Tibial nerve (tissue), 4 donors: ENCODE measurements at regions not wholly inside any gene's neighbourhood (a gene's known extent, or its start where the extent isn't known, plus 50 kb on each side); places are given as distances from the start of the nearest gene placed in this dataset.

ENCODE experiments used
- DNase-seq, 2 donors: peaks; one replicate each; pipeline ENCODE4 v3.0.0-alpha.2; 2019; ENCODE audit warnings: low spot score in 2 of 2
- H3K27ac ChIP-seq, 4 donors: fragments of 200-600 bp; sonication (generic) in 3 of 4; one replicate each; pipeline ENCODE4 v1.5.1; 2017 to 2019; ENCODE audit warnings: mild to moderate bottlenecking in 1 of 4
- H3K27me3 ChIP-seq, 2 donors: fragments of 200-600 bp; sonication (generic) in 1 of 2; one replicate each; pipeline versions ENCODE4 v1.5.1 to v1.6.0; 2017 to 2019
- H3K36me3 ChIP-seq, 3 donors: fragments of 200-600 bp; sonication (generic); one replicate each; pipeline ENCODE4 v1.5.1; 2018 to 2019
- H3K4me1 ChIP-seq, 4 donors: fragments of 200-600 bp; sonication (generic) in 3 of 4; one replicate each; pipeline ENCODE4 v1.5.1; 2017 to 2019
- H3K4me3 ChIP-seq, 4 donors: fragments of 200-600 bp; sonication (generic) in 3 of 4; one replicate each; pipeline ENCODE4 v1.5.1; 2017 to 2019; ENCODE audit warnings: mild to moderate bottlenecking in 1 of 4, moderate library complexity in 1 of 4
- H3K9me3 ChIP-seq, 4 donors: fragments of 200-600 bp; sonication (generic) in 3 of 4; one replicate each; pipeline ENCODE4 v1.5.1; 2017 to 2019
- EP300 ChIP-seq, 2 donors: sonication (generic); formaldehyde crosslinking; IDR thresholded peaks; one replicate each; pipeline ENCODE4 v1.6.1; 2017; ENCODE audit warnings: antibody characterized with exemption in 2 of 2, mild to moderate bottlenecking in 1 of 2
- POLR2A ChIP-seq, 2 donors: fragments of 450-650 bp; IDR thresholded peaks; one replicate each; pipeline ENCODE4 v1.6.1; 2017; ENCODE audit warnings: antibody characterized with exemption in 2 of 2, mild to moderate bottlenecking in 2 of 2, moderate library complexity in 2 of 2
- WGBS, 2 donors: methylation state at CpG; one replicate each; pipeline ENCODE4 v1.1.5; 2018; 5-methylcytosine and 5-hydroxymethylcytosine counted together
- TF ChIP-seq, protein P1 (sequence below), 5 experiments: fragments of 200-600 bp in 3 of 5; fragments of 450-650 bp in 2 of 5; sonication (generic) in 3 of 5; IDR thresholded peaks; one replicate each; pipeline ENCODE4 v1.5.1; 2016 to 2019; ENCODE audit warnings: antibody characterized with exemption in 5 of 5, mild to moderate bottlenecking in 3 of 5, moderate library complexity in 2 of 5

GRCh38 chr2:209073151-209073550 lies 350.7 kb upstream of the MAP2 start:
- TF ChIP-seq, protein P1, sequence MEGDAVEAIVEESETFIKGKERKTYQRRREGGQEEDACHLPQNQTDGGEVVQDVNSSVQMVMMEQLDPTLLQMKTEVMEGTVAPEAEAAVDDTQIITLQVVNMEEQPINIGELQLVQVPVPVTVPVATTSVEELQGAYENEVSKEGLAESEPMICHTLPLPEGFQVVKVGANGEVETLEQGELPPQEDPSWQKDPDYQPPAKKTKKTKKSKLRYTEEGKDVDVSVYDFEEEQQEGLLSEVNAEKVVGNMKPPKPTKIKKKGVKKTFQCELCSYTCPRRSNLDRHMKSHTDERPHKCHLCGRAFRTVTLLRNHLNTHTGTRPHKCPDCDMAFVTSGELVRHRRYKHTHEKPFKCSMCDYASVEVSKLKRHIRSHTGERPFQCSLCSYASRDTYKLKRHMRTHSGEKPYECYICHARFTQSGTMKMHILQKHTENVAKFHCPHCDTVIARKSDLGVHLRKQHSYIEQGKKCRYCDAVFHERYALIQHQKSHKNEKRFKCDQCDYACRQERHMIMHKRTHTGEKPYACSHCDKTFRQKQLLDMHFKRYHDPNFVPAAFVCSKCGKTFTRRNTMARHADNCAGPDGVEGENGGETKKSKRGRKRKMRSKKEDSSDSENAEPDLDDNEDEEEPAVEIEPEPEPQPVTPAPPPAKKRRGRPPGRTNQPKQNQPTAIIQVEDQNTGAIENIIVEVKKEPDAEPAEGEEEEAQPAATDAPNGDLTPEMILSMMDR (IDR thresholded peaks at IDR 0.05), result no peak
- TF ChIP-seq POLR2A (IDR thresholded peaks at IDR 0.05) (no peak), EP300 (IDR thresholded peaks at IDR 0.05) (no peak)
- no peak overlapping the region for H3K27ac ChIP-seq
- H3K27me3 ChIP-seq, result no peaks in the 10 kb centered on the region
- no peaks in the 10 kb centered on the region for H3K4me1 ChIP-seq
- H3K9me3 ChIP-seq, result no peaks in the 10 kb centered on the region
- no peak for DNase-seq
- no peak overlapping the region for H3K4me3 ChIP-seq
- no peaks in the 10 kb centered on the region for H3K36me3 ChIP-seq

GRCh38 chr2:209074711-209075110 lies 349.1 kb upstream of the MAP2 start:
- Histone ChIP-seq H3K36me3 (no peaks in the 10 kb centered on the region), H3K27me3 (no peaks in the 10 kb centered on the region), H3K4me1 (no peaks in the 10 kb centered on the region), H3K4me3 (no peak overlapping the region), H3K9me3 (no peaks in the 10 kb centered on the region), H3K27ac (no peak overlapping the region)
- DNase-seq, result no peak
- TF ChIP-seq, protein P1 (IDR thresholded peaks at IDR 0.05), result no peak
- TF ChIP-seq POLR2A (IDR thresholded peaks at IDR 0.05), result no peak
- TF ChIP-seq EP300 (IDR thresholded peaks at IDR 0.05), result no peak
- WGBS, 2 donors, result 85 to 87% methylated on average over 3 of the region's 3 CpGs

DNA sequence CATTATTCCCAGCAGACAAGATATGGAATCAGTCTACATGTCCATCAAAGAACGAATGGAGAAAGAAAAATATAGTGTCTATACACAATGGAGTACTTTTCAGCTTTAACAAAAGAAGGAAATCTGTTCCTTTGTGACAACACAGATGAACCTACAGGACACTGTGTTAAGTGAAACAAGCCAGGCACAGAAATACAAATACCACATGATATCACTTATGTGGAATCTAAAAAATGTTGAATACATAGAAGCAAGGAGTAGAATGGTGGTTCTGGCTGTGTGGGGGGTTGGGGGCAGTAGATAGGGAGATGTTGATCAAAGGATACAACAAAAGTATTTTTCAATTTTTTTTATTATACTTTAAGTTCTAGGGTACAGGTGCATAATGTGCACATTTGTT lies 347.7 kb upstream of the MAP2 start:
- Histone ChIP-seq H3K4me1 (no peaks in the 10 kb centered on the region), H3K9me3 (no peaks in the 10 kb centered on the region), H3K27me3 (no peaks in the 10 kb centered on the region), H3K36me3 (no peaks in the 10 kb centered on the region), H3K4me3 (no peak overlapping the region), H3K27ac (no peak overlapping the region)
- WGBS, 2 donors, result 29 to 38% methylated on average over 1 of the region's 1 CpG
- DNase-seq, result no peak
- TF ChIP-seq POLR2A (IDR thresholded peaks at IDR 0.05) (no peak), EP300 (IDR thresholded peaks at IDR 0.05) (no peak)
- TF ChIP-seq, protein P1 (IDR thresholded peaks at IDR 0.05), result no peak

GRCh38 chr2:209086761-209087160 lies 337.1 kb upstream of the MAP2 start:
- Histone ChIP-seq H3K4me3 (no peak overlapping the region), H3K27ac (no peak overlapping the region), H3K36me3 (no peaks in the 10 kb centered on the region), H3K27me3 (no peaks in the 10 kb centered on the region), H3K9me3 (no peaks in the 10 kb centered on the region), H3K4me1 (no peaks in the 10 kb centered on the region)
- DNase-seq, result no peak
- TF ChIP-seq POLR2A (IDR thresholded peaks at IDR 0.05) (no peak), EP300 (IDR thresholded peaks at IDR 0.05) (no peak)
- TF ChIP-seq, protein P1 (IDR thresholded peaks at IDR 0.05), result no peak
- 85 to 91% methylated on average over 3 of the region's 3 CpGs for WGBS, 2 donors

DNA sequence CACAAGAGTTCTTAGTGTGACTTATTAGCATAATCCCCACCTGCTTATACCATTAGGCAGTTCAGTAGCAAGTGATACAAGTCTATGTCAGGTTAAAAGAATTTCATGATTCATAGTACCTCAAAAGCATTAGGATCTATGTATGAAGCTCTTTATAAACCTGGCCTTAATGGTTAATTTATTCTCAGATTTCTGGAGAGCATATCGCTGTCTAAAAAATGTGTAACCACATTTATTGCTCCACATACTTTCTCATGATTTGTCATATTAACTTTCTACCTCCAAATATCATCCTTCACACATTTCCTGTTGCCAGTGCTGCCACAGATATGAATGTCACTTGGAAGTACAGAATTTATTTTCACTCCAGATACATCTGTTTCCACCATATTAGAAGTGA lies 332.8 kb upstream of the MAP2 start:
- no peak overlapping the region for H3K4me3 ChIP-seq

More for the DNA sequence above, 332.8 kb upstream of the MAP2 start:
- Histone ChIP-seq H3K9me3 (no peaks in the 10 kb centered on the region), H3K36me3 (no peaks in the 10 kb centered on the region), H3K27me3 (no peaks in the 10 kb centered on the region), H3K27ac (no peak overlapping the region), H3K4me1 (no peaks in the 10 kb centered on the region)
- 75 to 81% methylated on average over 1 of the region's 1 CpG for WGBS, 2 donors
- TF ChIP-seq EP300 (IDR thresholded peaks at IDR 0.05) (no peak), POLR2A (IDR thresholded peaks at IDR 0.05) (no peak)
- TF ChIP-seq, protein P1 (IDR thresholded peaks at IDR 0.05), result no peak
- no peak for DNase-seq
